Mononuclear cell (primary cell): ENCODE measurements at regions not wholly inside any gene's neighbourhood (a gene's known extent, or its start where the extent isn't known, plus 50 kb on each side); places are given as distances from the start of the nearest gene placed in this dataset.

Experiments used
- H3K27me3 ChIP-seq: 2 replicates; pipeline ENCODE4 v1.6.0; 2011; ENCODE audit warnings: low read length, control low read depth; ENCODE audit not compliant: insufficient read depth
- H3K4me1 ChIP-seq: 2 replicates; pipeline ENCODE4 v1.5.1; 2011; ENCODE audit warnings: mild to moderate bottlenecking, low read length, control low read depth; ENCODE audit not compliant: insufficient read depth
- H3K4me3 ChIP-seq: 2 replicates; pipeline ENCODE4 v1.5.1; 2011; ENCODE audit warnings: mild to moderate bottlenecking, low read length, moderate library complexity
- H3K9me3 ChIP-seq: 2 replicates; pipeline ENCODE4 v1.5.1; 2011; ENCODE audit warnings: low read depth, mild to moderate bottlenecking, control low read depth, low read length

GRCh38 chr1:55428944-55429931, 214.1 kb upstream of the USP24 start:
- no peaks in the 10 kb centered on the region for H3K9me3 ChIP-seq
- H3K27me3 ChIP-seq = no peaks in the 10 kb centered on the region
- H3K4me3 ChIP-seq = no peak overlapping the region
- no peaks in the 10 kb centered on the region for H3K4me1 ChIP-seq

DNA sequence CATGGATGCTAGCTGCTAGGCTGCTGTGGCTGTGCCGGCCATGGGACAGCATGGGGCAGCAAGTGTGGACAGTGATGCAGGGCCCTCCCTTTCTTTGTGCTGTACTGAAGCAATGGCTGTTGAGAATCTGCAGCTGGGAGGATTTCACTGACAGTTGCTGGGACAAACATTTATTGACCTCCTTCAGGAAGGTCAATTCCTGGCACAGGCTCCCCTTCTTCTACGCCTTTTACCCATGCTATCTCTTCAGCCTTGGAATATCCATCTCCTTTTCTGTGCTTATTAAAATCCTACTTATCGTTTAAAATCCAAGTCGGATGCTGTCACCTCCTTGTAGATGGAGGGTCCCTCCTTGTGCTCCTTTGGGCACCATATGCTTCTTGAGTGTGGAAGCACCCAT, 213.1 kb upstream of the USP24 start:
- Histone ChIP-seq H3K4me1 (no peaks in the 10 kb centered on the region), H3K27me3 (no peaks in the 10 kb centered on the region), H3K9me3 (no peaks in the 10 kb centered on the region), H3K4me3 (no peak overlapping the region)

DNA sequence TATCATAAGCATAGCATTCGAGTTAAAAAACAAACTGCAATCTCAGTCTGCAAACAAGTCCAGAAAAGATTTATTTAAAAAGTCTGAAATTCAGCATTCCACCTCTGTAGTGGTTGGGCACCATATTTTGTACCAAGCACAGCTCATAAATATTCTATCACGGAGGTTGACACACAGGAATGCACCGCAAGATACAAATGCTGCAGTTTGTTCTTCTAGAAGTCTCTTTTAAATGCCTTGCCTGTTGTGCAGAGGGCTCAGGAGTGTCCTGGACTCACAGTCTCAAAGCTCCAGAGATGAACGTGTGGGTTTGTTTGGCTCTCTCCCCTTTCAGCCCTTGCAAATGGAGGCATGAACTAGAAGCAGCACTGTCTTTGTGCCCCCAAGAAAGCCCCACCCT, 212.4 kb upstream of the USP24 start:
- Histone ChIP-seq H3K4me1 (no peaks in the 10 kb centered on the region), H3K4me3 (no peak overlapping the region), H3K9me3 (no peaks in the 10 kb centered on the region), H3K27me3 (no peaks in the 10 kb centered on the region)

DNA sequence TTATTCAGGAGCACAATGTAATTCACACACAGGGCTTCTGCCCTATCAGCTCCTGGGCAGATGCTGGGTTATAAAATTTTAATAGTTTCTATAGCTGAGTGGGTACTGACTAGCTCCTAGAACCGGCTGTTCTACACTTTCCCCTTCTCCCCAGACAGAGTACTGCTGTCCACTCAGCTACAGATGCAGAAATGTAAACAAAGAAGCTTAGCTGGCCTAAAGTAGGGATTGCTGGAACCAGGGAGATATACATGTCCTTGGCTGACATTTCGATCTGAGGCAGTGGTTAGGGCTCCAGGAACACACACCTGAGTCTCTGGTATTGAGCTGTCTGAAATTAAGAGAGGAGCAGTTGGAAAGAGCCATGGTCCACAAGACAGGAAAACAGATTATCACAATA, 211.5 kb upstream of the USP24 start:
- no peak overlapping the region for H3K4me3 ChIP-seq
- H3K4me1 ChIP-seq = no peaks in the 10 kb centered on the region
- no peaks in the 10 kb centered on the region for H3K9me3 ChIP-seq
- no peaks in the 10 kb centered on the region for H3K27me3 ChIP-seq

DNA sequence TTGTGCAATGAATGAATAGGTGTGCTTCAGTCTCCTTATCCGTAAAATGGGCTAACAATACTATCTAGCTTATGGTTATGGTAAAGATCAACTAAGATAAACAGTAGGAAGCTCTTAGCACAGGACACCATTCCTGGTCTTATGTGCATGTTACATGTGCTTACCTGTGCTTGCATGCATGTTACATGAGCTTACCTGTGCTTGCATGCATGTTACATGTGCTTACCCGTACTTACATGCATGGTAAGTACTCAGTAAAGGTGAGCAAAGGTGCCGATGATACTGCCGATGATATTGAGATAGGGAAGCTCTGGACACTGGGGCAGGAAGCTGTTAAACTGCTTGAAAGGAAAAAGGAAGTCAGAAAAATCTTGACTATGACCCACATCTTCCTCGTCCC, 211.0 kb upstream of the USP24 start:
- H3K9me3 ChIP-seq = no peaks in the 10 kb centered on the region

GRCh38 chr1:55425310-55425930, 210.3 kb upstream of the USP24 start:
- H3K27me3 ChIP-seq = no peaks in the 10 kb centered on the region
- no peaks in the 10 kb centered on the region for H3K4me1 ChIP-seq
- no peak overlapping the region for H3K4me3 ChIP-seq
- H3K9me3 ChIP-seq = no peaks in the 10 kb centered on the region

More for the DNA sequence above, 211.0 kb upstream of the USP24 start:
- H3K27me3 ChIP-seq = no peaks in the 10 kb centered on the region
- H3K4me1 ChIP-seq = no peaks in the 10 kb centered on the region
- H3K4me3 ChIP-seq = no peak overlapping the region

GRCh38 chr1:55423376-55423775, 208.2 kb upstream of the USP24 start:
- Histone ChIP-seq H3K9me3 (no peaks in the 10 kb centered on the region), H3K4me1 (no peaks in the 10 kb centered on the region), H3K27me3 (no peaks in the 10 kb centered on the region), H3K4me3 (no peak overlapping the region)

GRCh38 chr1:55420929-55421716, 206.0 kb upstream of the USP24 start:
- Histone ChIP-seq H3K4me1 (no peaks in the 10 kb centered on the region), H3K27me3 (no peaks in the 10 kb centered on the region), H3K4me3 (no peak overlapping the region), H3K9me3 (no peaks in the 10 kb centered on the region)

DNA sequence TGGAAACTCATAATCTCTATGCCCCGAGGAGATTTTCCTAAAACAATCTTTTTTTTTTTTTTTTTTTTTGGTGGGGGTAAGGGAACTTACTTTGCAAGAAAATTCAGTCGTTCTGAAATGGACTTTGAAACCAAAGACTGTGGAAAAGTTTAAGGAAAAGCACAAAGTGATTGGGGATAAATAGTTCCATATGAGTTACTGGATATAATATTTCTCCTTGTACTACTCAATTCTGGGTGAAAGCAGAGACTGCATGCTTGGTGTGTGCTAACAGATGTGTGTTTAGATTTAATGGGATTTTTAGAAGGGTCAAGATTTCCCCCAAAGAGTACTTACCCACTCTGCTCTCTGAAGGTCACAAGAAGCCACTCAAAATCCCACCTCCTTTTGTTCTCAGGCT, 204.9 kb upstream of the USP24 start:
- no peaks in the 10 kb centered on the region for H3K4me1 ChIP-seq
- H3K9me3 ChIP-seq = no peaks in the 10 kb centered on the region
- no peaks in the 10 kb centered on the region for H3K27me3 ChIP-seq
- no peak overlapping the region for H3K4me3 ChIP-seq

DNA sequence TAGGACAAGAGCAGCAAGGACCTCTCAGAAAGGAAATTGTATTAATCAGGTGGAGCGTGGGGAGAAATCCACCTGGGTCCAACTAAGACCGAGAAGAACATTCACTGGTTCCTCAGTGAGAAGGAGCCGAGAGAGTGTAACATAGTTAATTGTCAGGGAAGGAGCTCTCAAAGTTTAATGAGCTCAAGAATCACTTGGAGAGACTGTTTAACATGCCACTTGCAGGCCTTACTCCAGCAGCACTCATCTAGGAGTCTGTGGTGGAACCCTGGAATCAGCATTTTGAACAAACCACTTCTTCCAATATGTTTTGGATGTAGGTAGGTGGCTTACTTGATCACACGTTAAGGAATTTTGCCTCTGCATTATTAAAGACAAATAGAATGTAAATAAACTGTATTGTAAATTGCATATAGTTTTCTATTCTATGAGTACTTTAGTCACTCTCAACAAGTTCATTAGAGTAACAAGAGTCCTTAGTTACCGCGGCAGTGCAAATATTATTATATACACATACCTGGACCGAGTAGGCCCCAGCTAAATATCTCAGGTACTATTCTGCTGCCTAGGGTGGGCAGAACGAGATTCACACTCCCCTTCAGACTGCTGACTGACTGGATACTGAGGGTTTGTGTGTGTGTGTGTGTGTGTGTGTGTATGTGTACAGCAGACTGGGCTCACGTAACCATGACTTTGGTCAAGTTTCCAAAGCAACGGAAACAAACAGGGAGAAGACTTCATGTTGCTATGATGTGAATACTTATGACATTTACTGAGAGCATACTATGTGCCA, 203.2 kb upstream of the USP24 start:
- no peaks in the 10 kb centered on the region for H3K27me3 ChIP-seq

DNA sequence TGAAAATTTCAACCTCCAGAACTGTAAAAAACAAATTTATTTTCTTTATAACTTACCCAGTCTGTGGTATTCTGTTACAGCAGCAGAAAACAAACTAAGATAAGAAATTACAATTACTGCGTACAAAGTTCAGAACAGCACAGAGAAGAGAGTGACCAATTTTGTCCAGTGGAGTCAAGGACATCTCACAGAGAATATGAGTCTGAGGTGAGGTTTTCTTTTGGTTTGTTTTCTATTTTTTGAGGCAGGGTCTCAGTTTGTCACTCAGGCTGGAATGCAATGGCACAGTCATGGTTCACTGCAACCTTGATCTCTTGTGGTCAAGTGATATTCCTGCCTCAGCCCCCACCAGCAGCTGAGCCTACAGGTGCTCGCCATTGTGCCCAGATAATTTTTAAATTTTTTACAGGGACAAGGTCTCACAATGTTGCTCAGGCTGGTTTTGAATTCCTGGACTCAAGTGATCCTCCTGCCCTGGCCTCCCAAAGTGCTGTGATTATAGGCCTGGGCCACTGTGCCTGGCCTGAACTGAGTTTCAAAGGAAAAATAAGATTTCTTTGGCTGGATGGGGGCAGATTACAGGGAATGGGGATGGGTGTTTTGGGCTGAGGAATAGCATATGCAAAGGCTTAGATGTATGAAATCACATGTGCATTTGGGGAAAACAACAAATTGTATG, 201.1 kb upstream of the USP24 start:
- Histone ChIP-seq H3K27me3 (no peaks in the 10 kb centered on the region), H3K9me3 (no peaks in the 10 kb centered on the region), H3K4me1 (no peaks in the 10 kb centered on the region), H3K4me3 (no peak overlapping the region)

More for the DNA sequence above, 203.2 kb upstream of the USP24 start:
- Histone ChIP-seq H3K9me3 (no peaks in the 10 kb centered on the region), H3K4me3 (no peak overlapping the region), H3K4me1 (no peaks in the 10 kb centered on the region)

- Histone ChIP-seq H3K4me3 (no peak overlapping the region), H3K4me1 (no peaks in the 10 kb centered on the region), H3K27me3 (no peaks in the 10 kb centered on the region), H3K9me3 (no peaks in the 10 kb centered on the region)
These were observed 198.1 kb upstream of the USP24 start for GRCh38 chr1:55413286-55413685.

DNA sequence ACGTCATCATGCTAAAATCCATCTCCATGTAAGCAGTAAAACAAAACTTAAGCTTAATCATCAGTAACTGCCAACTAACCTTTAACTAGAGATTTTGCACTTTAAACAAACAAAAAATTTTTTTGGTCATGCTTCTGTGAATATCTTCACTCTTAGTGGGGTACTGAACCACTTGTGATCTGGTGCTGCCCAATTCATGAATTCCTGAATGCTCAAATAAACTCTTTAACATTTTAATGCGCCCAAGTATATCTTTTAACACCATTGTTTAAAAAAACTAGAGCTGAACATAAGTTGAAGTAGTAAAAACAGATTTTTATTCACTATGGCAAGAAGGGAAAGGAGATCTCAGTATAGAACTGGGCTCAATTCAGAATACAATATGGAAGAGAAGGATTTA, 196.9 kb upstream of the USP24 start:
- Histone ChIP-seq H3K27me3 (no peaks in the 10 kb centered on the region), H3K4me1 (no peaks in the 10 kb centered on the region), H3K4me3 (no peak overlapping the region), H3K9me3 (no peaks in the 10 kb centered on the region)
